MM.1S (cell line): ENCODE measurements at regions not wholly inside any gene's neighbourhood (a gene's known extent, or its start where the extent isn't known, plus 50 kb on each side); places are given as distances from the start of the nearest gene placed in this dataset.

Source experiments
- CTCF ChIP-seq: fragments of 300-600 bp; sonication (generic); IDR thresholded peaks from 2 replicates; pipeline ENCODE4 v1.5.1; 2016; ENCODE audit warnings: antibody characterized with exemption, low read length, mixed read lengths
- EZH2 ChIP-seq: fragments of 300-600 bp; sonication (generic); optimal IDR thresholded peaks from 2 replicates; pipeline ENCODE3; 2017; ENCODE audit warnings: low read depth, mild to moderate bottlenecking, antibody characterized with exemption, low read length, mixed read lengths
- EZH2phosphoT487 ChIP-seq: fragments of 300-600 bp; sonication (generic); IDR thresholded peaks from 2 replicates; pipeline ENCODE4 v1.6.1; 2018; ENCODE audit warnings: antibody characterized with exemption, low read length

GRCh38 chr6:125674230-125674629 lies 75.2 kb upstream of the HEY2 start:
- TF ChIP-seq EZH2: no peak
- no peak for TF ChIP-seq CTCF
- no peak for TF ChIP-seq EZH2phosphoT487
